Activated CD8-positive, alpha-beta memory T cell treated with anti-CD3 and anti-CD28 coated beads for 1 hour (primary cell): ENCODE measurements at regions not wholly inside any gene's neighbourhood (a gene's known extent, or its start where the extent isn't known, plus 50 kb on each side); places are given as distances from the start of the nearest gene placed in this dataset.
"Not testable (repeated sequence)": the region's sequence is repeated elsewhere in the genome, so short reads cannot be mapped to it uniquely, and the experiment has no call there.

ENCODE experiments used
- DNase-seq, 2 donors: peaks; one replicate each; pipeline ENCODE4 v3.0.0-alpha.2; 2020; ENCODE audit warnings: low read depth in 1 of 2; ENCODE audit errors: extremely low read depth in 1 of 2

DNA sequence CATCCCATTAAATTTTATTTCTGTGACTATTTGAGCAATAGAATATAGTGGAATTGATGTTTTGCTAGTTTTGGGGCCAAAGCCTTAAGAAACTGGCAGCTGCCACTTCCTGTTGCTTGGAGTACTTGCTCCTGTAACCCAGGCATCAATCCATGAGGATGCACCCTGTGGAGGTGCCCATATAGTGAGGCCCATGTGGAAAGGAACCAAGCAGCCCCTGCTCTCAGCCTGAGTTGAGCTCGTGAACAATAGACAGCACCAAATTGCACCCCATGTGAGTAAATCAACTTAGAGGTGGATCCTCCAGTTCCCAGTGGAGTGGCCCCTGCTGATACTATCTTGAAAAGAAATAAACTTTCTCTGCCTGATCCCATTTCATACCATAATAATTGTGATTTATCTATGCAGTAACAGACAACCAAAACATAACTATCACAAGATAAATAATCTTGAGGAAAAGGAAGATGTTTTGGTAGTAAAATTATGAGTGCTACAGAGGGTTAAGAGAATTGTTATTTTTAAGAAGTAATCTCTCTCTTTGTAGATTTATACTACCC, 481.9 kb downstream of the TBC1D32 start:
- DNase-seq, result no peak

DNA sequence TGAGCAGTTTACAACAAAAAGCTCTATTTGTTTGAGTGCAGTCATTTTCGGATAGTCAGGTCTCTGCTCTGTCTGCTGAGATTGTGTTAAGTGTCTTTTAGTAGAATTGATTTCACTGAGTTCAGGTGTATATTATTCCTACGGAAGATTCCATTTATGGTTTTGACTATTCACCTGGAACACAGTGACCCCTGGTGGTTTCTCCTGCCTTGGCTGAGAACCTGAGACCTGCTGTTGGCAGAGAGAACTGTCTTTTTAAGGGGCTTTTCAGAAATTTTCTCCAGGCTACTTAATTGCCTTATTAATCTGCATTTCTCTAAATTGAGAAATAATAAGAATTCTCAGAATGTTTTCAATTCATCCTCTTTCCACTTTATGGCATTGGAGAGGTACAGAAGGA, 508.0 kb downstream of the TBC1D32 start:
- DNase-seq, result no peak

GRCh38 chr6:120816794-120817193, 517.5 kb downstream of the TBC1D32 start:
- no peak for DNase-seq

DNA sequence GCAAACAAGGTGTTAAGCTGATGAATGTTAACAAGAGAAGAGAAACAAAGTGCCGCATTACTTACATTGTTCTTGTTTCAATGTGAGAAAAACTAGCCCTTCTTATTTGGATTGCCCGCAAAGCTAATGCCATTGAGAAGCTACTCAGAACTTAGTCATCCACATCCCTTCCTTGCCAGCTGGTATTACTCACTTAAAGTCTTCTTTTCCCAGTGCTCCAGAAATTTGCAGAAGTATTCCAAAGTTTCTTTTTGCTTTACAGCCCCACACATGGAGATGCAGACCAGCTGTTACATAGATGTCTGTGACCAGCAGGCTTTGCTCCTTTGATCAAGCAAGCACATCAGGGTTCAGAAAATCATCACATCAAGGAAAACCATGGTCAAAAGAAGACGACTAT, 529.0 kb downstream of the TBC1D32 start:
- DNase-seq, result no peak

DNA sequence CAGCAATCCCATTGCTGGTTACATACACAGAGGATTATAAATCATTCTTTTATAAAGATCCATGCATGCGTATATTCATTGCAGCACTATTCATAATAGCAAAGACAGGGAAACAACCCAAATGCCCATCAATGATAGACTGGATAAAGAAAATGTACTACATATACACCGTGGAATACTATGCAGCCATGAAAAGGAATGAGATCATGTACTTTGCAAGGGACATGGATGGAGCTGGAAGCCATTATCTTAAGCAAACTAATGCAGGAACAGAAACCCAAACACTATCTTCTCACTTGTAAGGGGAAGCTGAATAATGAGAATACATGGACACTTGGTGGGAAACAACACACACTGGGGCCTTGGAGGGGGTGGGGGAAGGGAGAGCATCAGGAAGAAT, 529.7 kb downstream of the TBC1D32 start:
- no peak for DNase-seq

DNA sequence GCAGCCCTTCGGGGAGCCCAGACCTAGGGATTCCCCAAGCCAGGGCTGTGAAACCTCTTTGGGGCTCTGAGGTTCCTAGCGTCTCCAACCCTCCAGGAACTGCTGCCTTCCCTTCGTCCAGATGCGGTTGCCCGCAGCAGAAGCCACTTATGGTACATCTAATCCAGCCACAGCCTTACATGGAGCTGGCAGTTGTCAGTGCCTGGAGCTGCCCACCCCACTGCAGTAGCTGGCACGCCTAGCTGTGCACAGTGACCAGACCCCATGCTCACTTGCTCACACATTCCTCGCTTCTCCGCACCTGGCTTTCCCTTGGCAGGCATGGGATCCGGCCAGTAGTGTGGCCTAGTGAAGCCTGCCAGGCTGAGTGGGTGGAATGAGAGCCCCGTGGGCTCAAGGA, 547.6 kb downstream of the TBC1D32 start:
- DNase-seq, result no peak

- no peak for DNase-seq
These were observed 548.0 kb downstream of the TBC1D32 start for GRCh38 chr6:120786256-120786655.

DNA sequence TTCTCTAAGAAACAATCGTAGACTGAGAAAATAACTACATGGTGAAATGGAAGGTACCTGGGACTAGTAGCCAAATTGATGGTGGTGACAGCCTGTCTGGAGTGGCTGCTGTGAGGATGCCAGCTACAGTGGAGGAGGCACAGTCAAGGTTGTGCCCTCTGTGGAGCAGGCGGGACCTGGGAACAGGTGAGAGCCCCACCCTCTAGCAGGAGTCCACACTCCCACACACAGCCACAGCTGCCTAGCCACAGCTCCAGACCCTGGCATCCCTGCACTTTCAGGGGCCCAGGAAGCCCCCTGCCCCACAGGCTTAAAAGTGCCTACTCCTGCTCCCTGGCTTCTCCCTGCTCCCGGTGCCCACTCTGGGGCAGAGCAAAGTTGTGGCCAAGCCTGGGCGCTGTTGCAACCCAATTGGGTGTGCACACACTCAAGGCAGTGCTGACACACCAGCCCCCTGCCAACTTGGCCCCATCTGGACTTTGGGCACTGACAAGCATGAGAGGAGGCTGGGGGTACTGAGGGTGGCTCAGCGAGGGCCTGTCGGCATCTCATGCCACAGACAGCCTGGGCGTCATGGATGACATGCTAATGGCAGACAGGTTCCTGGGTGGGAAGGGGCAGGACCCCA, 548.7 kb downstream of the TBC1D32 start:
- DNase-seq, result no peak

DNA sequence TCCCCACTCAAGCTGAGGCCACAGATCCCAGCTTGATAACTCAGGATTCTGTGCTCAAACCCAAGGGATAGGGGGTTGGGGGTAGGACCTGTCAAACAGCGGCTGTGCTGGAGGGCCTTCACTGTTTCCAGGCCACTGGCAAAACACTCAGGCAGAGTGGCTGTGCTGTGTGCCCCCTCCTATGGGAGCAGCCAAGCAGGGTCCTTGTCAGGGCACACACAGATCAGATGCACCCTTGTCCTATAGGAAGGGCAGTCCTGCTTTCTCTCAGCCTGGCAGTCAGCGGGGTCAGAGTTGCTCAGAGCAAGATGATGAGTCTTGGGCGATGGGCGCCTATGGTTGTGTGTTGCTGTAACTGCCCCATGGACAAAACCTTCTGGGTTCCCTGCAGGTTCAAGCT, 554.8 kb downstream of the TBC1D32 start:
- no peak for DNase-seq

GRCh38 chr6:120775698-120776097, 558.6 kb downstream of the TBC1D32 start:
- no peak for DNase-seq

GRCh38 chr6:120774275-120774674, 560.0 kb downstream of the TBC1D32 start:
- no peak for DNase-seq

DNA sequence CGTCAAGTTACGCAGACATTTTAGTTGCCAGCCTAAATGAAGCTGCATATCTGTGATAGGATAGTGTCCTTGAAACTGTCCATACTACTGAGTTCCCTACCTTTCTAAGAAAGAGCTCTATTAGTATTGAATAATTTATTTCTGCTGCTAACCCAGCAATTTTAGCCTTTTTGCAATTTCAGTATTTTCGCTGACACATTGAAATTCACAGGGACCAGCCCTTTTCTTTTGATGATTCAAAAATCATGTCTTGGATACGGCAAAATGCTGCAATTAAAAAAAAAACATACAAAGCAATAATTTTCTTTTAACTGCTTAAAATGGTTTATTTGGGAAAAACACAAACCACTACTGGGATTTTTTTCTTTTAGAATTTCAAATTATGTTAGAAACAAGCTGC, 563.3 kb downstream of the TBC1D32 start:
- DNase-seq, result no peak

DNA sequence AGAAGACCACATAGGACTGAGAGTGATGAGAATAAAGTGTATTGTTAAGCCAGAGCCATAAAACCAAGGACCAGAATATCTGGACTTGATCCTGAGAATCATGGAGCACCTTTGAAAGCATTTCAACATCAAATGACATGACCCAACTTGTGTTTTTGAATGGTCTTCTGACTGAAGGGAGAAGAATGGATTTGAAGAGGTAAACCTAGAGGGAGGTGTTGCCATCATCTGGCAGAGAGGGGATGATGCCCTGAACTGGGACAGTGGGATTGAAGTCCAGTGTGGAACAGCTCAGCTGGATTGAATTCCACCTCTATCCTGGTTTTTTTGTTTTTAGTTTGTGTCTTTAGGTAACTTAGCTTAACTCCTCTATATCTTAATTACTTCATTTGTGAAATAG, 570.0 kb downstream of the TBC1D32 start:
- DNase-seq, result no peak

DNA sequence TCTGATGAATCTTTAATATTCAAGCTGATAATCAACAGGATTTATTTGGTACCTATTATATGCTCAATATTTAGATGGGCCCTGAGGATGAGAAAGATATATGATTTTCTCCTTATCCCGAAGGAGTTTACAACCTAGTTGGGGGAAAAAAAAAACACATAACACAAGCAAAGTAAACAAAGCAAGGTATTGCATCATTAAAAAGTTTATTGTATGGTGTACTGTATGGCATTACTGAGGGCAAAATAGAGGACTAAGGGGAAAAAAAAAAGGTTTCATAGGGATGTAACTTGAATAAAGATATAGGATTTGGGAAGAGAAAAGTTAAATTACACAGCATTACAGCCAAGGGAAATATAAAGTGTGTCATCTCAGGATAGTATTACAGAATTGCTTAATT, 574.7 kb downstream of the TBC1D32 start:
- DNase-seq, result no peak

- not testable (repeated sequence) for DNase-seq
These were observed 585.7 kb downstream of the TBC1D32 start for GRCh38 chr6:120748574-120748973.

- no peak for DNase-seq
These were observed 597.5 kb downstream of the TBC1D32 start for GRCh38 chr6:120736740-120737139.

GRCh38 chr6:120735641-120736040, 598.6 kb downstream of the TBC1D32 start:
- DNase-seq, result no peak

- DNase-seq, result no peak
These were observed 623.0 kb downstream of the TBC1D32 start for GRCh38 chr6:120711255-120711654.

DNA sequence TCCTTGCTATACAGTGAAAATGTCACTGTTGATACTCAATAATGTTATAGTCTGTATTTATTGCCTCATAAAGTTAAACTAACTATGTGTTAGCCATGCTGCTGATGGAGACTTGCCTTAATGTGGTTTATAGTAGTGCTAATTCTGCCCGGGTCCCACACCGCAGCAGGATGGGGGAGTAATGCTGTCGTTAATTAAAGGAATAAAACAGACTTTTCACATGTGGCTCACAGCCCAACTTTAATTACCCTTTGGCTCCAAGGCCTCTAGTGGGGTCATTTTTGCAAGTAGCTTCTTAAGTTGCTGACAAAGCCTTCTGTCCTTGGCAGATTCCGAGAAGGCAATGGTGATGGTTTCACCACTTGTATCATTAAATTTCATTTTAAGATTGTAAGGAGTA, 634.3 kb downstream of the TBC1D32 start:
- DNase-seq, result no peak

DNA sequence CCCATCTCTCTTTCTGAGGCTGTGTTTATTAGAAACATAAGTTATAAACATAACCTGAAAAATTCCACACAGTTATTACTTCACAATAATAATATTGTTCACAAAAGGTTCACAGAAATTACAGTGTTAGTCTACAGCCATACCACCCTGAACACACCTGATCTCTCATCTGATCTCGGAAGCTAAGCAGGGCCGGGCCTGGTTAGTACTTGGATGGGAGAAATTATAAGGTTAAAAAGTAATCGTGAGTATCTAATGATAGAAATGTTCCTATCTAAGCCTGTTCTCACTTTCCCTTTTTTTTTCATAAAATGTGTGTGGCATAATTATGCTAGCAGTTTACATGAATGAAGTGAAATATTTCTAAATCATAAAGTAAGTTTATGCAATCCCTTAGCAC, 647.8 kb downstream of the TBC1D32 start:
- DNase-seq, result no peak

- DNase-seq, result no peak
These were observed 652.1 kb downstream of the TBC1D32 start for GRCh38 chr6:120682145-120682544.

GRCh38 chr6:120681204-120681603, 653.1 kb downstream of the TBC1D32 start:
- no peak for DNase-seq

DNA sequence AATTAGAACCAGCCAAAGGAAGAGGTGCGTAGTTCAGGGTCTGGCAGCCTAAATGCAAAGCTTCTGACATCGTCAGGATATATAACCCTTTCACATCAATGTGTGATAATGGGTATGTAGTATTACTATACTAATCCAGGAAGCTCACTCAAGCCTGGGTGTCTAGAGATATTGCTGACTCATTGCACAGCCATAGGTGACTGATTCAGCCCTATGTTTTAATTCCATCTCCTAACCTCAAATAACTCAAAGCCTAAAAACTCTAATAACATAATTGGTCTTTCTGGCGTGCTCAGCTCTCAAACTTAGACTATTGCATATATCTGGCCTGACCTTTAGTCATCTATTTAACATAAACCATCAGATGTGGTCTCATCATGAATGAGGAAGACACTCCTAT, 658.4 kb downstream of the TBC1D32 start:
- DNase-seq, result no peak
